IMR-90 (cell line): ENCODE measurements at regions not wholly inside any gene's neighbourhood (a gene's known extent, or its start where the extent isn't known, plus 50 kb on each side); places are given as distances from the start of the nearest gene placed in this dataset.

Experiments used
- ATAC-seq: fragments of 200-7000 bp; cut with Tn5 transposase; 2 replicates; pipeline ENCODE4 v1.9.1; 2020; ENCODE audit warnings: low read depth, mild to moderate bottlenecking, moderate library complexity
- BruUV-seq: library from RNA; stranded (reverse); fragments of 400-500 nt; replicated peaks from 2 replicates; lab custom pipeline; 2021; lab: Mats Ljungman, UMichigan
- CTCF ChIA-PET: fragments of 300-600 bp; formaldehyde crosslinking; extraction: SDS; loops from one replicate; lab custom pipeline; 2021; ENCODE audit warnings: antibody characterized with exemption; lab: Yijun Ruan, JAX
- POLR2A ChIA-PET: fragments of 300-600 bp; sonication (Branson Sonifier 250); formaldehyde crosslinking; loops from one replicate; lab custom pipeline; 2022; ENCODE audit warnings: antibody characterized with exemption; ENCODE audit not compliant: unreplicated experiment; lab: Charles Lee
- DNase-seq: peaks from one replicate; pipeline ENCODE4 v3.0.0; 2013
- H2AFZ ChIP-seq: replicated peaks from 2 replicates; pipeline ENCODE3; 2013; ENCODE audit warnings: low read length, mild to moderate bottlenecking; ENCODE audit not compliant: poor library complexity
- H2AK5ac ChIP-seq: 2 replicates; pipeline ENCODE4 v1.6.1; 2013; ENCODE audit warnings: low read depth, low read length, inconsistent platforms
- H2AK9ac ChIP-seq: replicated peaks from 2 replicates; pipeline ENCODE3; 2013; ENCODE audit warnings: mild to moderate bottlenecking, low read depth, low read length, moderate library complexity; ENCODE audit not compliant: poor library complexity
- H2BK120ac ChIP-seq: 2 replicates; pipeline ENCODE4 v1.6.1; 2013; ENCODE audit warnings: low read depth, low read length, inconsistent platforms
- H2BK15ac ChIP-seq: 3 replicates; pipeline ENCODE4 v1.6.1; 2013; ENCODE audit warnings: low read depth, low read length, inconsistent platforms
- H2BK20ac ChIP-seq: 2 replicates; pipeline ENCODE4 v1.6.1; 2013; ENCODE audit warnings: low read depth, mild to moderate bottlenecking, inconsistent platforms, low read length, moderate library complexity
- H2BK5ac ChIP-seq: 2 replicates; pipeline ENCODE4 v1.6.1; 2013; ENCODE audit warnings: mild to moderate bottlenecking, low read depth, low read length, inconsistent platforms; ENCODE audit not compliant: poor library complexity, severe bottlenecking
- H3K14ac ChIP-seq: replicated peaks from 2 replicates; pipeline ENCODE4 v1.6.1; 2013; ENCODE audit warnings: low read depth, low read length, inconsistent platforms
- H3K18ac ChIP-seq: 2 replicates; pipeline ENCODE4 v1.6.1; 2013; ENCODE audit warnings: low read depth, low read length, control low read depth
- H3K23ac ChIP-seq: 2 replicates; pipeline ENCODE4 v1.6.1; 2013; ENCODE audit warnings: low read depth, low read length, inconsistent platforms
- H3K27ac ChIP-seq: 2 replicates; pipeline ENCODE4 v1.5.1; 2013; ENCODE audit warnings: mild to moderate bottlenecking, control low read depth, low read length; ENCODE audit not compliant: insufficient read depth
- H3K27me3 ChIP-seq: 2 replicates; pipeline ENCODE4 v1.6.1; 2013; ENCODE audit warnings: low read length; ENCODE audit not compliant: control insufficient read depth, insufficient read depth
- H3K36me3 ChIP-seq: 2 replicates; pipeline ENCODE4 v1.6.1; 2013; ENCODE audit warnings: low read length, mixed read lengths; ENCODE audit not compliant: control insufficient read depth, insufficient read depth
- H3K4ac ChIP-seq: 2 replicates; pipeline ENCODE4 v1.6.1; 2013; ENCODE audit warnings: low read depth, low read length, inconsistent platforms
- H3K4me1 ChIP-seq: 2 replicates; pipeline ENCODE4 v1.6.1; 2013; ENCODE audit warnings: low read length, mixed read lengths; ENCODE audit not compliant: control insufficient read depth, insufficient read depth
- H3K4me2 ChIP-seq: 2 replicates; pipeline ENCODE4 v1.6.1; 2013; ENCODE audit warnings: low read depth, mild to moderate bottlenecking, control low read depth, low read length, moderate library complexity
- H3K4me3 ChIP-seq: 2 replicates; pipeline ENCODE4 v1.5.1; 2013; ENCODE audit warnings: low read depth, mild to moderate bottlenecking, control low read depth, low read length, moderate library complexity; ENCODE audit not compliant: insufficient read depth
- H3K56ac ChIP-seq: 2 replicates; pipeline ENCODE4 v1.6.1; 2013; ENCODE audit warnings: low read length, inconsistent platforms; ENCODE audit not compliant: insufficient read depth; ENCODE audit errors: extremely low read depth
- H3K79me1 ChIP-seq, 2 experiments: 2 replicates each; pipeline ENCODE4 v1.6.1; 2013; ENCODE audit warnings: low read length in 2 of 2, inconsistent platforms in 1 of 2, low read depth in 1 of 2
- H3K9ac ChIP-seq: 2 replicates; pipeline ENCODE4 v1.6.1; 2013; ENCODE audit warnings: low read depth, low read length, control low read depth
- H3K9me1 ChIP-seq: 2 replicates; pipeline ENCODE4 v1.6.1; 2013; ENCODE audit warnings: low read length, inconsistent platforms; ENCODE audit not compliant: insufficient read depth
- H3K9me3 ChIP-seq: 2 replicates; pipeline ENCODE4 v1.6.1; 2013; ENCODE audit warnings: low read length; ENCODE audit not compliant: control insufficient read depth, insufficient read depth
- H4K20me1 ChIP-seq: 2 replicates; pipeline ENCODE4 v1.6.1; 2013; ENCODE audit warnings: low read length, inconsistent platforms; ENCODE audit not compliant: insufficient read depth
- H4K5ac ChIP-seq: 2 replicates; pipeline ENCODE4 v1.6.1; 2013; ENCODE audit warnings: mild to moderate bottlenecking, low read depth, low read length, control low read depth
- H4K8ac ChIP-seq, 2 experiments: 2 replicates each; pipeline ENCODE4 v1.6.1; 2013; ENCODE audit warnings: low read depth in 2 of 2, low read length in 2 of 2, control low read depth in 1 of 2, inconsistent platforms in 1 of 2
- H4K91ac ChIP-seq: 2 replicates; pipeline ENCODE4 v1.6.1; 2013; ENCODE audit warnings: low read depth, low read length, inconsistent platforms; ENCODE audit not compliant: insufficient read depth
- BHLHE40 ChIP-seq: fragments of 150-350 bp; IDR thresholded peaks from 2 replicates; pipeline ENCODE4 v1.6.1; 2016; ENCODE audit warnings: mild to moderate bottlenecking, low read depth, low read length
- CEBPB ChIP-seq: IDR thresholded peaks from 2 replicates; pipeline ENCODE4 v1.6.1; 2012; ENCODE audit warnings: low read depth, low read length, improper control_type of control experiment
- CHD1 ChIP-seq: IDR thresholded peaks from 2 replicates; pipeline ENCODE4 v1.6.1; 2012; ENCODE audit warnings: low read depth, low read length, improper control_type of control experiment
- CTCF ChIP-seq: conservative IDR thresholded peaks from 2 replicates; pipeline ENCODE4 v1.5.1; 2012; ENCODE audit warnings: mild to moderate bottlenecking, low read depth, low read length, improper control_type of control experiment
- ELK1 ChIP-seq: fragments of 150-350 bp; IDR thresholded peaks from 2 replicates; pipeline ENCODE4 v1.6.1; 2016; ENCODE audit warnings: low read depth, mild to moderate bottlenecking, low read length, moderate library complexity, borderline replicate concordance
- FOS ChIP-seq: fragments of 150-350 bp; IDR thresholded peaks from 2 replicates; pipeline ENCODE4 v1.6.1; 2016; ENCODE audit warnings: low read depth, low read length
- MAFK ChIP-seq: IDR thresholded peaks from 2 replicates; pipeline ENCODE4 v1.6.1; 2012; ENCODE audit warnings: low read depth, low read length, improper control_type of control experiment
- MAZ ChIP-seq: IDR thresholded peaks from 2 replicates; pipeline ENCODE4 v1.6.1; 2012; ENCODE audit warnings: low read depth, mild to moderate bottlenecking, low read length, improper control_type of control experiment, moderate library complexity, borderline replicate concordance
- MXI1 ChIP-seq: IDR thresholded peaks from 2 replicates; pipeline ENCODE4 v1.6.1; 2012; ENCODE audit warnings: low read depth, mild to moderate bottlenecking, low read length, moderate library complexity, borderline replicate concordance
- NFE2L2 ChIP-seq: fragments of 150-350 bp; IDR thresholded peaks from 2 replicates; pipeline ENCODE4 v1.6.1; 2016; ENCODE audit warnings: low read depth, mild to moderate bottlenecking, low read length
- POLR2A ChIP-seq: IDR thresholded peaks from 2 replicates; pipeline ENCODE4 v1.6.1; 2012; ENCODE audit warnings: mild to moderate bottlenecking, low read depth, low read length
- RAD21 ChIP-seq: IDR thresholded peaks from 2 replicates; pipeline ENCODE4 v1.6.1; 2012; ENCODE audit warnings: low read length, improper control_type of control experiment
- RCOR1 ChIP-seq: IDR thresholded peaks from 2 replicates; pipeline ENCODE4 v1.6.1; 2012; ENCODE audit warnings: mild to moderate bottlenecking, low read length, improper control_type of control experiment; ENCODE audit not compliant: insufficient replicate concordance
- RFX5 ChIP-seq: IDR thresholded peaks from 2 replicates; pipeline ENCODE4 v1.8.0; 2012; ENCODE audit warnings: low read depth, mild to moderate bottlenecking, low read length, moderate library complexity
- SMC3 ChIP-seq: fragments of 150-350 bp; IDR thresholded peaks from 2 replicates; pipeline ENCODE4 v1.6.1; 2016; ENCODE audit warnings: low read depth, mild to moderate bottlenecking, antibody characterized with exemption, low read length, moderate library complexity
- WGBS, 2 experiments: methylation state at CpG; one replicate each; pipeline versions ENCODE4 v1.1.5 to v1.1.7; 2013; ENCODE audit warnings: missing lambda C conversion rate in 2 of 2; ENCODE audit not compliant: insufficient read length in 1 of 2; ENCODE audit errors: extremely low coverage in 2 of 2; 5-methylcytosine and 5-hydroxymethylcytosine counted together
- dilution Hi-C: fragments of 300-500 bp; cut with HindIII; formaldehyde crosslinking; loops from one replicate; pipeline ENCODE4 v1.14.3; 2018; ENCODE audit warnings: low sequenced_read_pairs; ENCODE audit not compliant: unreplicated experiment
- in situ Hi-C: fragments of 300-500 bp; cut with MboI; formaldehyde crosslinking; loops from 3 replicates; pipeline ENCODE4 v1.14.3; 2019; ENCODE audit warnings: low sequenced_read_pairs, inconsistent platforms, mixed read lengths
- intact Hi-C: fragments of 100-400 bp; cut with micrococcal nuclease; formaldehyde crosslinking; loops from 2 replicates; pipeline ENCODE4 v1.10.0; 2022
- TF ChIP-seq, protein P1 (sequence below): fragments of 150-350 bp; IDR thresholded peaks from 2 replicates; pipeline ENCODE4 v1.6.1; 2017; ENCODE audit warnings: mild to moderate bottlenecking, antibody characterized with exemption, low read length, low read depth

GRCh38 chr16:86321491-86321890, 188.8 kb upstream of the FOXF1 start:
- Histone ChIP-seq H3K4ac (peak overlapping the region; percentile 60; the same call in 1 of the 2 replicates), H3K14ac (no peak overlapping the region), H3K4me3 (no peak overlapping the region), H3K27me3 (peaks cover 6% of the 10 kb centered on the region; the same call in 1 of the 2 replicates), H2AK5ac (peak overlapping the region; percentile 23), H4K8ac (no peak overlapping the region), H3K4me1 (peaks cover 9% of the 10 kb centered on the region), H4K5ac (no peak overlapping the region), H2BK20ac (no peak overlapping the region), H3K56ac (no peak overlapping the region), H2BK120ac (0 out of 2 replicates have a peak overlapping the region, but pooled peaks have one; percentile 16), H3K9me3 (peaks cover 7% of the 10 kb centered on the region), H3K4me2 (no peak overlapping the region), H2AK9ac (no peak overlapping the region), H3K9ac (no peak overlapping the region), H4K91ac (peak overlapping the region; percentile 7; the same call in 1 of the 2 replicates), H2AFZ (no peak overlapping the region), H4K20me1 (no peaks in the 10 kb centered on the region), H3K36me3 (no peaks in the 10 kb centered on the region), H3K9me1 (0 out of 2 replicates have a peak, but pooled peaks cover 9% of the 10 kb centered on the region), H3K27ac (no peak overlapping the region), H2BK15ac (peak overlapping the region; percentile 49; the same call in 2 of the 3 replicates), H3K23ac (no peak overlapping the region), H3K79me1 (no peaks in the 10 kb centered on the region), H3K18ac (no peak overlapping the region), H2BK5ac (no peak overlapping the region)
- DNase-seq, result no peak
- TF ChIP-seq BHLHE40, result no peak
- TF ChIP-seq SMC3, result no peak
- TF ChIP-seq POLR2A, result no peak
- TF ChIP-seq RAD21, result no peak
- no peak for TF ChIP-seq CTCF
- TF ChIP-seq, protein P1, sequence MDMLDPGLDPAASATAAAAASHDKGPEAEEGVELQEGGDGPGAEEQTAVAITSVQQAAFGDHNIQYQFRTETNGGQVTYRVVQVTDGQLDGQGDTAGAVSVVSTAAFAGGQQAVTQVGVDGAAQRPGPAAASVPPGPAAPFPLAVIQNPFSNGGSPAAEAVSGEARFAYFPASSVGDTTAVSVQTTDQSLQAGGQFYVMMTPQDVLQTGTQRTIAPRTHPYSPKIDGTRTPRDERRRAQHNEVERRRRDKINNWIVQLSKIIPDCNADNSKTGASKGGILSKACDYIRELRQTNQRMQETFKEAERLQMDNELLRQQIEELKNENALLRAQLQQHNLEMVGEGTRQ, result no peak
- no peak for TF ChIP-seq RFX5
- no peak for TF ChIP-seq FOS
- no peak for TF ChIP-seq CHD1
- no peak for TF ChIP-seq MXI1
- TF ChIP-seq MAFK, result no peak
- TF ChIP-seq ELK1, result no peak
- no peak for TF ChIP-seq RCOR1
- no peak for TF ChIP-seq CEBPB
- TF ChIP-seq MAZ, result no peak
- TF ChIP-seq NFE2L2, result no peak
- in situ Hi-C loops, result loop anchor here (25.0 kb wide), 1 partner anchor 509 kb away; no protein-coding TSS in a partner anchor
- WGBS, 2 experiments, result 100% methylated on average over 1 of the region's 9 CpGs; no CpG with 5 or more reads in 1 of the 2 experiments
- dilution Hi-C loops, result no loop called here
- no TSS peak for BruUV-seq
- ChIA-PET CTCF (no interaction called here), POLR2A (no interaction called here)
- intact Hi-C loops, result no loop called here
- ATAC-seq, result no peak
